Endothelial cell of umbilical vein (primary cell): ENCODE measurements at regions not wholly inside any gene's neighbourhood (a gene's known extent, or its start where the extent isn't known, plus 50 kb on each side); places are given as distances from the start of the nearest gene placed in this dataset.

Source experiments
- BruUV-seq: library from RNA; stranded (reverse); fragments of 400-500 nt; replicated peaks from 2 replicates; lab custom pipeline; 2021; lab: Mats Ljungman, UMichigan
- CTCF ChIA-PET: fragments of 300-600, 350-600 bp; sonication (Branson Sonifier 250); formaldehyde crosslinking; loops from one replicate; lab custom pipeline; 2021; ENCODE audit warnings: antibody characterized with exemption, inconsistent platforms; lab: Charles Lee
- POLR2A ChIA-PET: fragments of 300-600, 350-600 bp; sonication (Branson Sonifier 250); formaldehyde crosslinking; loops from one replicate; lab custom pipeline; 2021; ENCODE audit warnings: antibody characterized with exemption, inconsistent platforms; lab: Charles Lee
- DNase-seq: peaks from one replicate; pipeline ENCODE4 v3.0.0-alpha.2; 2011; ENCODE audit warnings: low read depth, low spot score
- FAIRE-seq: peaks from 2 replicates; lab custom pipeline; 2011; peaks lifted over from hg19 to GRCh38; lab: Jason Lieb, UNC
- H2AFZ ChIP-seq: 2 replicates; pipeline ENCODE4 v1.6.0; 2012; ENCODE audit warnings: low read depth, low read length, control low read depth, inconsistent platforms
- H3K27ac ChIP-seq: 2 replicates; pipeline ENCODE4 v1.5.1; 2011; ENCODE audit warnings: low read depth, mild to moderate bottlenecking, control low read depth, low read length, moderate library complexity; ENCODE audit not compliant: insufficient read depth
- H3K27me3 ChIP-seq, 2 experiments: 2 replicates each; pipeline versions ENCODE4 v1.6.0 to v1.6.1; 2011; ENCODE audit warnings: low read length in 2 of 2, mixed read lengths in 1 of 2; ENCODE audit not compliant: control insufficient read depth in 2 of 2, insufficient read depth in 2 of 2
- H3K36me3 ChIP-seq, 2 experiments: 2 replicates in 1 of 2; 3 replicates in 1 of 2; pipeline ENCODE4 v1.5.1; 2011; ENCODE audit warnings: low read length in 2 of 2, mild to moderate bottlenecking in 1 of 2, moderate library complexity in 1 of 2; ENCODE audit not compliant: control insufficient read depth in 2 of 2, insufficient read depth in 2 of 2; ENCODE audit errors: extremely low read depth in 1 of 2
- H3K4me1 ChIP-seq: 3 replicates; pipeline ENCODE4 v1.5.1; 2011; ENCODE audit warnings: mild to moderate bottlenecking, low read length; ENCODE audit not compliant: control insufficient read depth, insufficient read depth; ENCODE audit errors: extremely low read depth
- H3K4me2 ChIP-seq: 2 replicates; pipeline ENCODE4 v1.6.1; 2011; ENCODE audit warnings: low read length, control low read depth, mixed read lengths; ENCODE audit not compliant: insufficient read depth
- H3K4me3 ChIP-seq, 3 experiments: fragments of 200-600 bp in 1 of 3; sonication (generic), shearing (Covaris generic) in 1 of 3; replicated peaks in 1 of 3; 2 replicates each; pipeline ENCODE4 v1.5.1; 2011 to 2016; ENCODE audit warnings: control low read depth in 3 of 3, low read length in 3 of 3, mild to moderate bottlenecking in 2 of 3, inconsistent platforms in 1 of 3, low read depth in 1 of 3, moderate library complexity in 1 of 3; ENCODE audit not compliant: insufficient read depth in 1 of 3
- H3K79me2 ChIP-seq: 2 replicates; pipeline ENCODE4 v1.6.0; 2012; ENCODE audit warnings: low read length, inconsistent platforms; ENCODE audit not compliant: control insufficient read depth, insufficient read depth
- H3K9ac ChIP-seq: replicated peaks from 2 replicates; pipeline ENCODE3; 2011; ENCODE audit warnings: low read length, control low read depth; ENCODE audit not compliant: insufficient read depth; ENCODE audit errors: extremely low read depth
- H3K9me1 ChIP-seq: replicated peaks from 3 replicates; pipeline ENCODE4 v1.6.0; 2011; ENCODE audit warnings: mild to moderate bottlenecking, low read length; ENCODE audit not compliant: control insufficient read depth, insufficient read depth; ENCODE audit errors: extremely low read depth
- H3K9me3 ChIP-seq: replicated peaks from 2 replicates; pipeline ENCODE4 v1.5.1; 2012; ENCODE audit warnings: low read length, inconsistent platforms; ENCODE audit not compliant: control insufficient read depth, insufficient read depth
- H4K20me1 ChIP-seq: replicated peaks from 2 replicates; pipeline ENCODE3; 2011; ENCODE audit warnings: mild to moderate bottlenecking, low read length; ENCODE audit not compliant: control insufficient read depth, insufficient read depth; ENCODE audit errors: extremely low read depth
- CTCF ChIP-seq, 2 donors: IDR thresholded peaks; 1 replicate in 1 of 2; 2 replicates in 1 of 2; pipeline ENCODE4 v1.5.1; 2011; ENCODE audit warnings: low read length in 2 of 2, mild to moderate bottlenecking in 2 of 2, moderate library complexity in 2 of 2, control low read depth in 1 of 2, inconsistent platforms in 1 of 2, low read depth in 1 of 2; ENCODE audit not compliant: insufficient read depth in 1 of 2; ENCODE audit errors: extremely low read depth in 1 of 2
- EZH2 ChIP-seq: IDR thresholded peaks from 2 replicates; pipeline ENCODE4 v1.6.1; 2012; ENCODE audit warnings: borderline replicate concordance, low read depth, mild to moderate bottlenecking, moderate library complexity, low read length, inconsistent platforms; ENCODE audit not compliant: severe bottlenecking
- FOS ChIP-seq: IDR thresholded peaks from 2 replicates; pipeline ENCODE4 v1.6.1; 2011; ENCODE audit warnings: mild to moderate bottlenecking, low read length, moderate library complexity, borderline replicate concordance; ENCODE audit not compliant: insufficient read depth
- GATA2 ChIP-seq: IDR thresholded peaks from 2 replicates; pipeline ENCODE4 v1.7.0; 2011; ENCODE audit warnings: low read depth, mild to moderate bottlenecking, moderate library complexity, mixed read lengths, low read length; ENCODE audit not compliant: insufficient read length, insufficient read depth
- JUN ChIP-seq: IDR thresholded peaks from 2 replicates; pipeline ENCODE4 v1.6.1; 2011; ENCODE audit warnings: borderline replicate concordance, low read depth; ENCODE audit not compliant: insufficient read length, insufficient read depth
- MAX ChIP-seq: IDR thresholded peaks from 2 replicates; pipeline ENCODE4 v1.6.1; 2011; ENCODE audit not compliant: insufficient read depth, insufficient read length
- MYC ChIP-seq: IDR thresholded peaks from one replicate; pipeline ENCODE4 v1.6.1; 2011; ENCODE audit warnings: mild to moderate bottlenecking, low read depth, low read length
- POLR2A ChIP-seq: IDR thresholded peaks from 2 replicates; pipeline ENCODE4 v1.6.1; 2012; ENCODE audit warnings: low read depth, mild to moderate bottlenecking, control low read depth, low read length
- POLR2AphosphoS5 ChIP-seq: IDR thresholded peaks from 2 replicates; pipeline ENCODE4 v1.6.1; 2012; ENCODE audit warnings: low read depth, mild to moderate bottlenecking, control low read depth, low read length, moderate library complexity; ENCODE audit not compliant: insufficient read depth
- dilution Hi-C: fragments of 300-500 bp; cut with MboI; formaldehyde crosslinking; loops from one replicate; pipeline ENCODE4 v1.15.0; 2019; ENCODE audit warnings: low sequenced_read_pairs; ENCODE audit not compliant: extremely low pct_ligation_motif_present
- intact Hi-C: fragments of 100-400 bp; cut with micrococcal nuclease; formaldehyde crosslinking; loops from one replicate; pipeline ENCODE4 v1.10.0; 2022

- ChIA-PET CTCF (no interaction called here), POLR2A (no interaction called here)
- no peaks in the 10 kb centered on the region for H3K9me1 ChIP-seq
- intact Hi-C loops (no loop called here), dilution Hi-C loops (no loop called here)
- H3K79me2 ChIP-seq = no peaks in the 10 kb centered on the region
- no peaks in the 10 kb centered on the region for H3K36me3 ChIP-seq
- no TSS peak for BruUV-seq
- H2AFZ ChIP-seq = no peak overlapping the region
- no peaks in the 10 kb centered on the region for H3K27me3 ChIP-seq
- TF ChIP-seq EZH2 = no peak
- no peak for TF ChIP-seq POLR2A
- TF ChIP-seq MYC = no peak
- TF ChIP-seq JUN = no peak
- no peak for TF ChIP-seq MAX
- TF ChIP-seq GATA2 = no peak
- no peak for TF ChIP-seq POLR2AphosphoS5
- TF ChIP-seq FOS = no peak
- TF ChIP-seq CTCF (IDR thresholded peaks at IDR 0.05; ENCODE audit: extremely low read depth in 1 of 2, insufficient read depth in 1 of 2, low read depth in 1 of 2, low read length in 2 of 2) = no peak
- no peak overlapping the region for H3K27ac ChIP-seq
- FAIRE-seq = no peak
- no peak overlapping the region for H3K4me2 ChIP-seq
- no peak for DNase-seq
- H3K4me1 ChIP-seq = no peaks in the 10 kb centered on the region
- no peak overlapping the region for H3K4me3 ChIP-seq
- H3K9me3 ChIP-seq = peaks cover 2% of the 10 kb centered on the region
- H3K9ac ChIP-seq = no peak overlapping the region
- no peaks in the 10 kb centered on the region for H4K20me1 ChIP-seq
Observed at GRCh38 chr13:87998081-87998480, 326.9 kb downstream of the SLITRK5 start.
